A549 (cell line): ENCODE measurements at regions not wholly inside any gene's neighbourhood (a gene's known extent, or its start where the extent isn't known, plus 50 kb on each side); places are given as distances from the start of the nearest gene placed in this dataset.

Experiments
- ATAC-seq, 2 experiments: fragments of 200-7000 bp in 1 of 2; fragments of >200 bp in 1 of 2; cut with Nextera tagmentation in 1 of 2; cut with Tn5 transposase in 1 of 2; 3 replicates each; pipeline versions ENCODE4 v1.8.0 to v1.9.1; 2018 to 2020; ENCODE audit warnings: mild to moderate bottlenecking in 1 of 2, moderate library complexity in 1 of 2
- CTCF ChIA-PET: fragments of 300-600 bp; sonication (Branson Sonifier 250); formaldehyde crosslinking; extraction: SDS; loops from one replicate; lab custom pipeline; 2021; ENCODE audit warnings: antibody characterized with exemption, inconsistent platforms; lab: Yijun Ruan, JAX
- POLR2A ChIA-PET: fragments of 350-600 bp; formaldehyde crosslinking; extraction: SDS; loops from one replicate; lab custom pipeline; 2021; ENCODE audit warnings: antibody characterized with exemption, inconsistent platforms; lab: Yijun Ruan, JAX
- DNase-seq, 2 experiments: peaks; one replicate each; pipeline versions ENCODE4 v3.0.0 to v3.0.0-alpha.2; 2011 to 2016; ENCODE audit warnings: low read depth in 1 of 2, low spot score in 1 of 2
- FAIRE-seq: peaks from 2 replicates; lab custom pipeline; 2011; peaks lifted over from hg19 to GRCh38; lab: Jason Lieb, UNC
- H3K27ac ChIP-seq, 2 experiments: fragments of >200 bp; sonication (Bioruptor Twin); formaldehyde crosslinking; 3 replicates each; pipeline ENCODE4 v1.5.1; 2016 to 2017
- H3K4me1 ChIP-seq: fragments of >200 bp; sonication (Bioruptor Twin); formaldehyde crosslinking; 3 replicates; pipeline ENCODE4 v1.6.1; 2016
- H3K4me2 ChIP-seq: fragments of >200 bp; sonication (Bioruptor Twin); formaldehyde crosslinking; 3 replicates; pipeline ENCODE4 v1.6.1; 2016
- H3K4me3 ChIP-seq: fragments of >200 bp; sonication (Bioruptor Twin); formaldehyde crosslinking; 3 replicates; pipeline ENCODE4 v1.5.1; 2016
- H3K9me3 ChIP-seq: fragments of >200 bp; sonication (Bioruptor Twin); formaldehyde crosslinking; 3 replicates; pipeline ENCODE4 v1.6.1; 2016
- CBX2 ChIP-seq: fragments of 200-600 bp; sonication (generic); IDR thresholded peaks from 2 replicates; pipeline ENCODE4 v1.6.1; 2016; ENCODE audit warnings: low read depth, mild to moderate bottlenecking, borderline replicate concordance
- CEBPB ChIP-seq, 2 experiments: fragments of >200 bp in 1 of 2; sonication (Bioruptor Twin) in 1 of 2; formaldehyde crosslinking in 1 of 2; IDR thresholded peaks; 2 replicates each; pipeline ENCODE4 v1.6.1; 2012 to 2016
- CHD4 ChIP-seq: fragments of 200-600 bp; sonication (generic); IDR thresholded peaks from 2 replicates; pipeline ENCODE4 v1.6.1; 2016; ENCODE audit warnings: antibody characterized with exemption, mild to moderate bottlenecking, borderline replicate concordance
- EHF ChIP-seq: fragments of 250-450 bp; sonication (Bioruptor Pico); IDR thresholded peaks from 2 replicates; pipeline ENCODE4 v1.5.0; 2020; ENCODE audit warnings: mild to moderate bottlenecking
- EP300 ChIP-seq, 2 experiments: fragments of >200 bp; sonication (Bioruptor Twin); formaldehyde crosslinking; IDR thresholded peaks; 2 replicates in 1 of 2; 3 replicates in 1 of 2; pipeline ENCODE4 v1.6.1; 2016 to 2017
- FOSB ChIP-seq: fragments of 250-450 bp; sonication (Bioruptor Pico); IDR thresholded peaks from 2 replicates; pipeline ENCODE4 v1.5.0; 2020; ENCODE audit warnings: mild to moderate bottlenecking, moderate library complexity
- FOSL2 ChIP-seq, 2 experiments: fragments of 450-650 bp in 1 of 2; fragments of >200 bp in 1 of 2; sonication (Bioruptor Twin) in 1 of 2; formaldehyde crosslinking; IDR thresholded peaks; 2 replicates each; pipeline versions ENCODE4 v1.5.0 to v1.6.1; 2016 to 2020; ENCODE audit warnings: mild to moderate bottlenecking in 1 of 2, moderate library complexity in 1 of 2
- FOXS1 ChIP-seq: fragments of 250-450 bp; sonication (Bioruptor Pico); IDR thresholded peaks from 2 replicates; pipeline ENCODE4 v1.5.0; 2020; ENCODE audit warnings: mild to moderate bottlenecking, moderate library complexity
- HEYL ChIP-seq: fragments of 250-450 bp; sonication (Bioruptor Pico); IDR thresholded peaks from 2 replicates; pipeline ENCODE4 v1.8.0; 2021; ENCODE audit warnings: mild to moderate bottlenecking, moderate library complexity
- HOXA7 ChIP-seq: fragments of 250-450 bp; sonication (Bioruptor Pico); IDR thresholded peaks from 2 replicates; pipeline ENCODE4 v1.5.0; 2020; ENCODE audit warnings: mild to moderate bottlenecking, moderate library complexity
- HOXB13 ChIP-seq: fragments of 250-450 bp; sonication (Bioruptor Pico); IDR thresholded peaks from 2 replicates; pipeline ENCODE4 v1.5.0; 2020; ENCODE audit warnings: low read depth, mild to moderate bottlenecking, moderate library complexity
- HOXB5 ChIP-seq: fragments of 250-450 bp; sonication (Bioruptor Pico); IDR thresholded peaks from 2 replicates; pipeline ENCODE4 v1.5.0; 2020; ENCODE audit warnings: mild to moderate bottlenecking, moderate library complexity
- JUN ChIP-seq, 2 experiments: fragments of >200 bp; sonication (Bioruptor Twin); formaldehyde crosslinking; IDR thresholded peaks; 2 replicates in 1 of 2; 3 replicates in 1 of 2; pipeline ENCODE4 v1.6.1; 2016 to 2017
- JUNB ChIP-seq: fragments of >200 bp; sonication (Bioruptor Twin); formaldehyde crosslinking; IDR thresholded peaks from 2 replicates; pipeline ENCODE4 v1.6.1; 2016
- KDM5A ChIP-seq: fragments of 200-600 bp; sonication (generic); IDR thresholded peaks from 2 replicates; pipeline ENCODE4 v1.6.1; 2016; ENCODE audit warnings: antibody characterized with exemption, mild to moderate bottlenecking
- MAZ ChIP-seq: fragments of 150-350 bp; IDR thresholded peaks from 2 replicates; pipeline ENCODE4 v1.6.1; 2014; ENCODE audit warnings: antibody characterized with exemption, low read depth, low read length, borderline replicate concordance
- MYC ChIP-seq: IDR thresholded peaks from 2 replicates; pipeline ENCODE4 v1.6.1; 2012; ENCODE audit warnings: mild to moderate bottlenecking, inconsistent platforms, low read length, improper control_type of control experiment, borderline replicate concordance
- NFE2L2 ChIP-seq: fragments of 150-350 bp; conservative IDR thresholded peaks from 2 replicates; pipeline ENCODE4 v1.6.1; 2014; ENCODE audit warnings: low read length
- NR3C1 ChIP-seq: fragments of >200 bp; sonication (Bioruptor Twin); formaldehyde crosslinking; IDR thresholded peaks from 3 replicates; pipeline ENCODE4 v1.6.1; 2017
- POLR2A ChIP-seq: IDR thresholded peaks from 2 replicates; pipeline ENCODE4 v1.6.1; 2012; ENCODE audit warnings: mild to moderate bottlenecking, low read length
- RNF2 ChIP-seq: fragments of 200-600 bp; sonication (generic); IDR thresholded peaks from 2 replicates; pipeline ENCODE4 v1.6.1; 2016; ENCODE audit warnings: low read depth, mild to moderate bottlenecking, antibody characterized with exemption, moderate library complexity, borderline replicate concordance
- SMC3 ChIP-seq: fragments of >200 bp; sonication (Bioruptor Twin); formaldehyde crosslinking; IDR thresholded peaks from 3 replicates; pipeline ENCODE4 v1.6.1; 2018; ENCODE audit warnings: inconsistent platforms
- SREBF2 ChIP-seq: fragments of 450-650 bp; IDR thresholded peaks from 2 replicates; pipeline ENCODE4 v1.6.1; 2014; ENCODE audit warnings: mild to moderate bottlenecking, moderate library complexity
- ZC3H11A ChIP-seq: fragments of 450-650 bp; IDR thresholded peaks from 2 replicates; pipeline ENCODE4 v1.6.1; 2014; ENCODE audit warnings: antibody characterized with exemption, mild to moderate bottlenecking
- ZFP36 ChIP-seq: fragments of 450-650 bp; IDR thresholded peaks from 2 replicates; pipeline ENCODE4 v1.6.1; 2014; ENCODE audit warnings: borderline replicate concordance; ENCODE audit not compliant: partially characterized antibody
- ZNF302 ChIP-seq: fragments of 250-450 bp; sonication (Bioruptor Pico); IDR thresholded peaks from 2 replicates; pipeline ENCODE4 v1.9.0; 2021; ENCODE audit warnings: inconsistent platforms, mild to moderate bottlenecking, moderate library complexity
- ZSCAN20 ChIP-seq: fragments of 250-450 bp; sonication (Bioruptor Pico); IDR thresholded peaks from 2 replicates; pipeline ENCODE4 v1.8.0; 2022; ENCODE audit warnings: mild to moderate bottlenecking, moderate library complexity
- WGBS: methylation state at CpG from one replicate; pipeline ENCODE4 v1.1.6; 2017; ENCODE audit errors: missing lambda C conversion rate; 5-methylcytosine and 5-hydroxymethylcytosine counted together
- TF ChIP-seq, protein P1 (sequence below): fragments of 150-350 bp; IDR thresholded peaks from 2 replicates; pipeline ENCODE4 v1.6.1; 2014; ENCODE audit warnings: low read depth, mild to moderate bottlenecking, low read length
- TF ChIP-seq, protein P2 (sequence below): fragments of >200 bp; sonication (Bioruptor Twin); formaldehyde crosslinking; IDR thresholded peaks from 3 replicates; pipeline ENCODE4 v1.6.1; 2016
- TF ChIP-seq, protein P3 (sequence below): fragments of 200-600 bp; sonication (generic); IDR thresholded peaks from 2 replicates; pipeline ENCODE4 v1.6.1; 2016; ENCODE audit warnings: antibody characterized with exemption, mild to moderate bottlenecking, moderate library complexity
- TF ChIP-seq, protein P4 (sequence below): IDR thresholded peaks from 2 replicates; pipeline ENCODE4 v1.6.1; 2012; ENCODE audit warnings: low read depth, borderline replicate concordance

DNA sequence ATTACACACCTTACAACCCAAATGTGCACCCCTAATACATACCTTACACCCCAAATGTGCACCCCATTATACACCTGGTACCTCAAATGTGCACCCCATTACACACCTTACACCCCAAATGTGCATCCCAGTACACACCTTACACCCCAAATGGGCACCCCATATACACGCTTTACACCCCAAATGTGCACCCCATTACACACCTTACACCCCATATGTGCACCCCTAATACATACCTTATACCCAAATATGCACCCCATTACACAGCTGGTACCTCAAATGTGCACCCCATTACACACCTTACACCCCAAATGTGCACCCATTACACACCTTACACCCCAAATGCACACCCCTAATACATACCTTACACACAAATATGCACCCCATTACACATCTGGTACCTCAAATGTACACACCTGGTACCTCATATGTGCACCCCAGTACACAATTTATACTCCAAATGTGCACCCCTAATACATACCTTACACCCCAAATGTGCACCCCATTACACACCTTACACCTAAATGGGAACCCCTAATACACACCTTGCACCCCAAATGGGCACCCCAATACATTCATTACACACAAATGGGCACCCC, 106.3 kb downstream of the KLF6 start (continued):
- TF ChIP-seq HOXB13 (CRISPR knock-in tag) = no peak
- TF ChIP-seq FOXS1 (CRISPR knock-in tag) = no peak
- no peak for TF ChIP-seq KDM5A
- no peak for TF ChIP-seq HEYL
- TF ChIP-seq MYC = no peak
- TF ChIP-seq, all 56 proteins: peak for 0

DNA sequence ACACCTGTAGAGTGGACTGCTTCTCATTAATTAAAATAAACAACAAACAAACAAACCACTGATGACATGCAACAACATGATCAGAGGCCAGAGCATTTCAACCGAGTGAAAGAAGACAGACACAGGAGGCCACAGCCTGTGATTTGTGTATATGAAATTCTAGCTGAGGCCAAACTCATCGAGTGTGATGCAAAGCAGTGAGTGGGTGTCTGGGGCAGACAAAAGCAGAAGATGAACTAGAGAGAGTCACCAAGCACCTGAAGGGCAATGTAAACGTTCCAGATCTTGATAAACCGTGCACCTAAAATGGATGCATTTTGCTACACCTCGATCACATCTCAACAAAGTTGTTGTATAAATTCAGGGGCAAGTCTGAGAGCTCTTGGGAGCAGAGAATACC, 108.4 kb downstream of the KLF6 start:
- no peak overlapping the region for H3K4me2 ChIP-seq
- ATAC-seq (no peak), DNase-seq (no peak), FAIRE-seq (no peak)
- CTCF ChIA-PET = interaction anchor here (0.6 to 1.4 kb wide), 2 partner anchors 23 to 369 kb away, joined by 3 to 4 read pairs; no protein-coding TSS in a partner anchor
- POLR2A ChIA-PET = interaction anchor here (0.6 kb wide), 1 partner anchor 29 kb away, joined by 3 read pairs; no protein-coding TSS in a partner anchor
- no peak for TF ChIP-seq CEBPB (IDR thresholded peaks at IDR 0.05)
- no peak for TF ChIP-seq FOSL2 (IDR thresholded peaks at IDR 0.05)
- no peak for TF ChIP-seq FOSL2 (CRISPR knock-in tag; IDR thresholded peaks at IDR 0.05)
- no peak for TF ChIP-seq HOXA7 (CRISPR knock-in tag)
- TF ChIP-seq SREBF2 = no peak
- TF ChIP-seq ZC3H11A = no peak
- no peak for TF ChIP-seq JUN (IDR thresholded peaks at IDR 0.05)
- no peak for TF ChIP-seq ZFP36
- no peak for TF ChIP-seq MYC
- TF ChIP-seq KDM5A = no peak
- no peak for TF ChIP-seq EHF (CRISPR knock-in tag)
- no peak for TF ChIP-seq EP300 (IDR thresholded peaks at IDR 0.05)
- no peak for TF ChIP-seq HOXB5 (CRISPR knock-in tag)
- TF ChIP-seq NR3C1 = no peak
- H3K4me3 ChIP-seq = no peak overlapping the region
- no peaks in the 10 kb centered on the region for H3K4me1 ChIP-seq
- no peaks in the 10 kb centered on the region for H3K9me3 ChIP-seq
- no peak overlapping the region for H3K27ac ChIP-seq
- 39% methylated on average over 5 of the region's 5 CpGs for WGBS

DNA sequence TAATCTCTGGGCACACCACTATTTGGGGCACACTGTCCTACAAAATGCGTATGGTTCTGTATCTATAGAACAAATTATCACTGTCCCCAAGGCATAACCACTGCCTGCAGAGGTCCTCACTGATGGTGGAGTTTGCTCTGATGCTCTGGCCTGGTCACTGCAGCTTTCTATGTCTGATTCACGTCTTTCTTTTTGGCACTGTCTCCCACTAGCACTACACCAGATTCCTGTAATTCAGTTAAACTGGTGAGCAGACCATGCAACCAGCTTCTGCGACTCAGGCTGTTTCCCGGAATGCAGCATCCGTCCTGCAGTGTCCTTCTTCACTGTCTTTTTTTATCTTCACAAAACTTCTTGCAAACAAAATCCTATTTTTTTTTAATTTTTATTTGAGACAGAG, 112.8 kb downstream of the KLF6 start:
- ATAC-seq (no peak), DNase-seq (no peak), FAIRE-seq (no peak)
- ChIA-PET CTCF (no interaction called here), POLR2A (no interaction called here)
- no peak for TF ChIP-seq CBX2
- TF ChIP-seq, protein P1, sequence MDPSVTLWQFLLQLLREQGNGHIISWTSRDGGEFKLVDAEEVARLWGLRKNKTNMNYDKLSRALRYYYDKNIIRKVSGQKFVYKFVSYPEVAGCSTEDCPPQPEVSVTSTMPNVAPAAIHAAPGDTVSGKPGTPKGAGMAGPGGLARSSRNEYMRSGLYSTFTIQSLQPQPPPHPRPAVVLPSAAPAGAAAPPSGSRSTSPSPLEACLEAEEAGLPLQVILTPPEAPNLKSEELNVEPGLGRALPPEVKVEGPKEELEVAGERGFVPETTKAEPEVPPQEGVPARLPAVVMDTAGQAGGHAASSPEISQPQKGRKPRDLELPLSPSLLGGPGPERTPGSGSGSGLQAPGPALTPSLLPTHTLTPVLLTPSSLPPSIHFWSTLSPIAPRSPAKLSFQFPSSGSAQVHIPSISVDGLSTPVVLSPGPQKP = no peak
- TF ChIP-seq, protein P2, sequence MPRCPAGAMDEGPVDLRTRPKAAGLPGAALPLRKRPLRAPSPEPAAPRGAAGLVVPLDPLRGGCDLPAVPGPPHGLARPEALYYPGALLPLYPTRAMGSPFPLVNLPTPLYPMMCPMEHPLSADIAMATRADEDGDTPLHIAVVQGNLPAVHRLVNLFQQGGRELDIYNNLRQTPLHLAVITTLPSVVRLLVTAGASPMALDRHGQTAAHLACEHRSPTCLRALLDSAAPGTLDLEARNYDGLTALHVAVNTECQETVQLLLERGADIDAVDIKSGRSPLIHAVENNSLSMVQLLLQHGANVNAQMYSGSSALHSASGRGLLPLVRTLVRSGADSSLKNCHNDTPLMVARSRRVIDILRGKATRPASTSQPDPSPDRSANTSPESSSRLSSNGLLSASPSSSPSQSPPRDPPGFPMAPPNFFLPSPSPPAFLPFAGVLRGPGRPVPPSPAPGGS = no peak
- TF ChIP-seq ZSCAN20 (CRISPR knock-in tag) = no peak
- no peak for TF ChIP-seq NR3C1
- no peak for TF ChIP-seq RNF2
- TF ChIP-seq MAZ = no peak
- no peak for TF ChIP-seq FOSB (CRISPR knock-in tag)
- TF ChIP-seq, protein P3, sequence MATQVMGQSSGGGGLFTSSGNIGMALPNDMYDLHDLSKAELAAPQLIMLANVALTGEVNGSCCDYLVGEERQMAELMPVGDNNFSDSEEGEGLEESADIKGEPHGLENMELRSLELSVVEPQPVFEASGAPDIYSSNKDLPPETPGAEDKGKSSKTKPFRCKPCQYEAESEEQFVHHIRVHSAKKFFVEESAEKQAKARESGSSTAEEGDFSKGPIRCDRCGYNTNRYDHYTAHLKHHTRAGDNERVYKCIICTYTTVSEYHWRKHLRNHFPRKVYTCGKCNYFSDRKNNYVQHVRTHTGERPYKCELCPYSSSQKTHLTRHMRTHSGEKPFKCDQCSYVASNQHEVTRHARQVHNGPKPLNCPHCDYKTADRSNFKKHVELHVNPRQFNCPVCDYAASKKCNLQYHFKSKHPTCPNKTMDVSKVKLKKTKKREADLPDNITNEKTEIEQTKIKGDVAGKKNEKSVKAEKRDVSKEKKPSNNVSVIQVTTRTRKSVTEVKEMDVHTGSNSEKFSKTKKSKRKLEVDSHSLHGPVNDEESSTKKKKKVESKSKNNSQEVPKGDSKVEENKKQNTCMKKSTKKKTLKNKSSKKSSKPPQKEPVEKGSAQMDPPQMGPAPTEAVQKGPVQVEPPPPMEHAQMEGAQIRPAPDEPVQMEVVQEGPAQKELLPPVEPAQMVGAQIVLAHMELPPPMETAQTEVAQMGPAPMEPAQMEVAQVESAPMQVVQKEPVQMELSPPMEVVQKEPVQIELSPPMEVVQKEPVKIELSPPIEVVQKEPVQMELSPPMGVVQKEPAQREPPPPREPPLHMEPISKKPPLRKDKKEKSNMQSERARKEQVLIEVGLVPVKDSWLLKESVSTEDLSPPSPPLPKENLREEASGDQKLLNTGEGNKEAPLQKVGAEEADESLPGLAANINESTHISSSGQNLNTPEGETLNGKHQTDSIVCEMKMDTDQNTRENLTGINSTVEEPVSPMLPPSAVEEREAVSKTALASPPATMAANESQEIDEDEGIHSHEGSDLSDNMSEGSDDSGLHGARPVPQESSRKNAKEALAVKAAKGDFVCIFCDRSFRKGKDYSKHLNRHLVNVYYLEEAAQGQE = no peak
- TF ChIP-seq POLR2A = no peak
- TF ChIP-seq EP300 (IDR thresholded peaks at IDR 0.05) = no peak
- TF ChIP-seq, protein P4, sequence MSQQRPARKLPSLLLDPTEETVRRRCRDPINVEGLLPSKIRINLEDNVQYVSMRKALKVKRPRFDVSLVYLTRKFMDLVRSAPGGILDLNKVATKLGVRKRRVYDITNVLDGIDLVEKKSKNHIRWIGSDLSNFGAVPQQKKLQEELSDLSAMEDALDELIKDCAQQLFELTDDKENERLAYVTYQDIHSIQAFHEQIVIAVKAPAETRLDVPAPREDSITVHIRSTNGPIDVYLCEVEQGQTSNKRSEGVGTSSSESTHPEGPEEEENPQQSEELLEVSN = no peak
- no peak for TF ChIP-seq CHD4
- no peak for TF ChIP-seq JUNB
- no peak for TF ChIP-seq SMC3
- TF ChIP-seq ZNF302 = no peak
- no peak for TF ChIP-seq NFE2L2
- no peak for TF ChIP-seq HOXB13 (CRISPR knock-in tag)
- no peak for TF ChIP-seq ZFP36
- Histone ChIP-seq H3K4me2 (no peak overlapping the region), H3K9me3 (no peaks in the 10 kb centered on the region), H3K27ac (no peak overlapping the region), H3K4me1 (no peaks in the 10 kb centered on the region), H3K4me3 (no peak overlapping the region)
- WGBS = 79% methylated on average over 5 of the region's 5 CpGs
